ENCODE measurements at regions not wholly inside any gene's neighbourhood (a gene's known extent, or its start where the extent isn't known, plus 50 kb on each side); places are given as distances from the start of the nearest gene placed in this dataset.

GRCh38 chr2:20129331-20130159, 78.1 kb upstream of the LAPTM4A start:
- peak overlapping the region in 1 of 3 donors; percentile 1 for H3K4me3 ChIP-seq (ENCODE audit: low read length in 3 of 3)
- no peak overlapping the region for H3K9ac ChIP-seq (ENCODE audit: low read length in 3 of 3)
- no peaks in the 10 kb centered on the region for H3K36me3 ChIP-seq (ENCODE audit: control insufficient read depth in 2 of 3, insufficient read depth in 3 of 3, low read length in 3 of 3)
- FAIRE-seq (no peak), DNase-seq (no peak)
- H3K27ac ChIP-seq (ENCODE audit: low read depth in 2 of 2, low read length in 2 of 2) = peak overlapping the region; percentile 85 to 92
- no peaks in the 10 kb centered on the region for H3K9me3 ChIP-seq (ENCODE audit: control insufficient read depth in 2 of 3, insufficient read depth in 1 of 3, low read length in 3 of 3)
- no peak for TF ChIP-seq CTCF (IDR thresholded peaks at IDR 0.05; ENCODE audit: borderline replicate concordance, extremely low read depth, insufficient read depth)
- no peaks in the 10 kb centered on the region for H3K27me3 ChIP-seq (ENCODE audit: control insufficient read depth, insufficient read depth, low read length)
- intact Hi-C loops (cut with DNase I) = no loop called here
- peaks cover 0 to 44% (median 22%) of the 10 kb centered on the region in 3 donors for H3K4me1 ChIP-seq (ENCODE audit: control insufficient read depth in 2 of 3, insufficient read depth in 2 of 3, low read depth in 1 of 3, low read length in 3 of 3)

GRCh38 chr2:20128506-20129330, 77.3 kb upstream of the LAPTM4A start:
- DNase-seq (peak in 1 of 5 donors; percentile 14), FAIRE-seq (peak; percentile 88)
- Histone ChIP-seq H3K4me3 (ENCODE audit: low read length in 3 of 3) (peak overlapping the region in 1 of 3 donors; percentile 1), H3K27ac (ENCODE audit: low read depth in 2 of 2, low read length in 2 of 2) (peak overlapping the region; percentile 85 to 92), H3K27me3 (ENCODE audit: control insufficient read depth, insufficient read depth, low read length) (no peaks in the 10 kb centered on the region), H3K9me3 (ENCODE audit: control insufficient read depth in 2 of 3, insufficient read depth in 1 of 3, low read length in 3 of 3) (no peaks in the 10 kb centered on the region), H3K4me1 (ENCODE audit: control insufficient read depth in 2 of 3, insufficient read depth in 2 of 3, low read depth in 1 of 3, low read length in 3 of 3) (peaks cover 0 to 44% (median 22%) of the 10 kb centered on the region in 3 donors), H3K9ac (ENCODE audit: low read length in 3 of 3) (no peak overlapping the region), H3K36me3 (ENCODE audit: control insufficient read depth in 2 of 3, insufficient read depth in 3 of 3, low read length in 3 of 3) (no peaks in the 10 kb centered on the region)
- intact Hi-C loops (cut with DNase I) = no loop called here
- TF ChIP-seq CTCF (IDR thresholded peaks at IDR 0.05; ENCODE audit: borderline replicate concordance, extremely low read depth, insufficient read depth) = no peak

DNA sequence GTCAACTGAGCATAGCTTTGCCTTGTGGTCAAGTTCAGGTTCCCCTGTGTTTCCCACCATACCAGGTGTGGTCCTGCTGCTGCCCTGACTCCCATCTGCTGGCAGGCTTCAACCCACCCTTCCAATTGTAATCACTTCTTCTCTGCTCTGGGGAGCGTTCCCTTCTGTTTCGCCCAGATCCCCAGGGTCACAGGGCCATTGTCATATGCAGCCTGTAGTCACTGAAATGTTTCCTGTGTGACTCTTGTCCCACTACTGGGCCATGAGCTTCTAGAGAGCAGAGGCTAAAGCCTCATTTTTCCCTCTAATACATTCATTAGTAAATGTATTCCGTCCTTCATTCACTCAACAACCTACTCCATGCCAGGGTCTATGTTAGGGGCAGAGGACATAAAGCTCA, 75.0 kb upstream of the LAPTM4A start:
- Histone ChIP-seq H3K36me3 (ENCODE audit: control insufficient read depth in 2 of 3, insufficient read depth in 3 of 3, low read length in 3 of 3) (no peaks in the 10 kb centered on the region), H3K4me3 (ENCODE audit: low read length in 3 of 3) (no peak overlapping the region), H3K27me3 (ENCODE audit: control insufficient read depth, insufficient read depth, low read length) (no peaks in the 10 kb centered on the region), H3K27ac (ENCODE audit: low read depth in 2 of 2, low read length in 2 of 2) (peak overlapping the region; percentile 68 to 78), H3K4me1 (ENCODE audit: control insufficient read depth in 2 of 3, insufficient read depth in 2 of 3, low read depth in 1 of 3, low read length in 3 of 3) (peaks cover 0 to 44% (median 19%) of the 10 kb centered on the region in 3 donors), H3K9ac (ENCODE audit: low read length in 3 of 3) (peak overlapping the region in 1 of 3 donors; percentile 3), H3K9me3 (ENCODE audit: control insufficient read depth in 2 of 3, insufficient read depth in 1 of 3, low read length in 3 of 3) (no peaks in the 10 kb centered on the region)
- intact Hi-C loops (cut with DNase I) = no loop called here
- DNase-seq (no peak), FAIRE-seq (no peak)
- no peak for TF ChIP-seq CTCF (IDR thresholded peaks at IDR 0.05; ENCODE audit: borderline replicate concordance, extremely low read depth, insufficient read depth)

Data from kidney (tissue), 13 donors.